Transverse colon (tissue), 3 donors: ENCODE measurements at regions not wholly inside any gene's neighbourhood (a gene's known extent, or its start where the extent isn't known, plus 50 kb on each side); places are given as distances from the start of the nearest gene placed in this dataset.

Experiments
- CTCF ChIP-seq, 5 experiments: fragments of 200-600 bp in 3 of 5; fragments of 450-650 bp in 2 of 5; sonication (generic) in 3 of 5; IDR thresholded peaks; 1 replicate in 2 of 5; 2 replicates in 3 of 5; pipeline ENCODE4 v1.5.1; 2016 to 2017; ENCODE audit warnings: antibody characterized with exemption in 5 of 5, inconsistent platforms in 3 of 5, mild to moderate bottlenecking in 2 of 5, moderate library complexity in 1 of 5
- EP300 ChIP-seq: sonication (generic); formaldehyde crosslinking; IDR thresholded peaks from one replicate; pipeline ENCODE4 v1.6.1; 2017; ENCODE audit warnings: antibody characterized with exemption, low read depth

- TF ChIP-seq EP300 = no peak
- TF ChIP-seq CTCF (IDR thresholded peaks at IDR 0.05) = no peak
These were observed 111.3 kb upstream of the KCNN2 start for GRCh38 chr5:114250536-114250935.
